IMR-90 (cell line): ENCODE measurements at regions not wholly inside any gene's neighbourhood (a gene's known extent, or its start where the extent isn't known, plus 50 kb on each side); places are given as distances from the start of the nearest gene placed in this dataset.

Experiments
- ATAC-seq: fragments of 200-7000 bp; cut with Tn5 transposase; 2 replicates; pipeline ENCODE4 v1.9.1; 2020; ENCODE audit warnings: low read depth, mild to moderate bottlenecking, moderate library complexity
- BruUV-seq: library from RNA; stranded (reverse); fragments of 400-500 nt; replicated peaks from 2 replicates; lab custom pipeline; 2021; lab: Mats Ljungman, UMichigan
- CTCF ChIA-PET: fragments of 300-600 bp; formaldehyde crosslinking; extraction: SDS; loops from one replicate; lab custom pipeline; 2021; ENCODE audit warnings: antibody characterized with exemption; lab: Yijun Ruan, JAX
- POLR2A ChIA-PET: fragments of 300-600 bp; sonication (Branson Sonifier 250); formaldehyde crosslinking; loops from one replicate; lab custom pipeline; 2022; ENCODE audit warnings: antibody characterized with exemption; ENCODE audit not compliant: unreplicated experiment; lab: Charles Lee
- DNase-seq: peaks from one replicate; pipeline ENCODE4 v3.0.0; 2013
- H2AFZ ChIP-seq: replicated peaks from 2 replicates; pipeline ENCODE3; 2013; ENCODE audit warnings: low read length, mild to moderate bottlenecking; ENCODE audit not compliant: poor library complexity
- H2AK5ac ChIP-seq: 2 replicates; pipeline ENCODE4 v1.6.1; 2013; ENCODE audit warnings: low read depth, low read length, inconsistent platforms
- H2AK9ac ChIP-seq: replicated peaks from 2 replicates; pipeline ENCODE3; 2013; ENCODE audit warnings: mild to moderate bottlenecking, low read depth, low read length, moderate library complexity; ENCODE audit not compliant: poor library complexity
- H2BK120ac ChIP-seq: 2 replicates; pipeline ENCODE4 v1.6.1; 2013; ENCODE audit warnings: low read depth, low read length, inconsistent platforms
- H2BK15ac ChIP-seq: 3 replicates; pipeline ENCODE4 v1.6.1; 2013; ENCODE audit warnings: low read depth, low read length, inconsistent platforms
- H2BK20ac ChIP-seq: 2 replicates; pipeline ENCODE4 v1.6.1; 2013; ENCODE audit warnings: low read depth, mild to moderate bottlenecking, inconsistent platforms, low read length, moderate library complexity
- H2BK5ac ChIP-seq: 2 replicates; pipeline ENCODE4 v1.6.1; 2013; ENCODE audit warnings: mild to moderate bottlenecking, low read depth, low read length, inconsistent platforms; ENCODE audit not compliant: poor library complexity, severe bottlenecking
- H3K14ac ChIP-seq: replicated peaks from 2 replicates; pipeline ENCODE4 v1.6.1; 2013; ENCODE audit warnings: low read depth, low read length, inconsistent platforms
- H3K18ac ChIP-seq: 2 replicates; pipeline ENCODE4 v1.6.1; 2013; ENCODE audit warnings: low read depth, low read length, control low read depth
- H3K23ac ChIP-seq: 2 replicates; pipeline ENCODE4 v1.6.1; 2013; ENCODE audit warnings: low read depth, low read length, inconsistent platforms
- H3K27ac ChIP-seq: 2 replicates; pipeline ENCODE4 v1.5.1; 2013; ENCODE audit warnings: mild to moderate bottlenecking, control low read depth, low read length; ENCODE audit not compliant: insufficient read depth
- H3K27me3 ChIP-seq: 2 replicates; pipeline ENCODE4 v1.6.1; 2013; ENCODE audit warnings: low read length; ENCODE audit not compliant: control insufficient read depth, insufficient read depth
- H3K36me3 ChIP-seq: 2 replicates; pipeline ENCODE4 v1.6.1; 2013; ENCODE audit warnings: low read length, mixed read lengths; ENCODE audit not compliant: control insufficient read depth, insufficient read depth
- H3K4ac ChIP-seq: 2 replicates; pipeline ENCODE4 v1.6.1; 2013; ENCODE audit warnings: low read depth, low read length, inconsistent platforms
- H3K4me1 ChIP-seq: 2 replicates; pipeline ENCODE4 v1.6.1; 2013; ENCODE audit warnings: low read length, mixed read lengths; ENCODE audit not compliant: control insufficient read depth, insufficient read depth
- H3K4me2 ChIP-seq: 2 replicates; pipeline ENCODE4 v1.6.1; 2013; ENCODE audit warnings: low read depth, mild to moderate bottlenecking, control low read depth, low read length, moderate library complexity
- H3K4me3 ChIP-seq: 2 replicates; pipeline ENCODE4 v1.5.1; 2013; ENCODE audit warnings: low read depth, mild to moderate bottlenecking, control low read depth, low read length, moderate library complexity; ENCODE audit not compliant: insufficient read depth
- H3K56ac ChIP-seq: 2 replicates; pipeline ENCODE4 v1.6.1; 2013; ENCODE audit warnings: low read length, inconsistent platforms; ENCODE audit not compliant: insufficient read depth; ENCODE audit errors: extremely low read depth
- H3K79me1 ChIP-seq, 2 experiments: 2 replicates each; pipeline ENCODE4 v1.6.1; 2013; ENCODE audit warnings: low read length in 2 of 2, inconsistent platforms in 1 of 2, low read depth in 1 of 2
- H3K9ac ChIP-seq: 2 replicates; pipeline ENCODE4 v1.6.1; 2013; ENCODE audit warnings: low read depth, low read length, control low read depth
- H3K9me1 ChIP-seq: 2 replicates; pipeline ENCODE4 v1.6.1; 2013; ENCODE audit warnings: low read length, inconsistent platforms; ENCODE audit not compliant: insufficient read depth
- H3K9me3 ChIP-seq: 2 replicates; pipeline ENCODE4 v1.6.1; 2013; ENCODE audit warnings: low read length; ENCODE audit not compliant: control insufficient read depth, insufficient read depth
- H4K20me1 ChIP-seq: 2 replicates; pipeline ENCODE4 v1.6.1; 2013; ENCODE audit warnings: low read length, inconsistent platforms; ENCODE audit not compliant: insufficient read depth
- H4K5ac ChIP-seq: 2 replicates; pipeline ENCODE4 v1.6.1; 2013; ENCODE audit warnings: mild to moderate bottlenecking, low read depth, low read length, control low read depth
- H4K8ac ChIP-seq, 2 experiments: 2 replicates each; pipeline ENCODE4 v1.6.1; 2013; ENCODE audit warnings: low read depth in 2 of 2, low read length in 2 of 2, control low read depth in 1 of 2, inconsistent platforms in 1 of 2
- H4K91ac ChIP-seq: 2 replicates; pipeline ENCODE4 v1.6.1; 2013; ENCODE audit warnings: low read depth, low read length, inconsistent platforms; ENCODE audit not compliant: insufficient read depth
- BHLHE40 ChIP-seq: fragments of 150-350 bp; IDR thresholded peaks from 2 replicates; pipeline ENCODE4 v1.6.1; 2016; ENCODE audit warnings: mild to moderate bottlenecking, low read depth, low read length
- FOS ChIP-seq: fragments of 150-350 bp; IDR thresholded peaks from 2 replicates; pipeline ENCODE4 v1.6.1; 2016; ENCODE audit warnings: low read depth, low read length
- MAFK ChIP-seq: IDR thresholded peaks from 2 replicates; pipeline ENCODE4 v1.6.1; 2012; ENCODE audit warnings: low read depth, low read length, improper control_type of control experiment
- MAZ ChIP-seq: IDR thresholded peaks from 2 replicates; pipeline ENCODE4 v1.6.1; 2012; ENCODE audit warnings: low read depth, mild to moderate bottlenecking, low read length, improper control_type of control experiment, moderate library complexity, borderline replicate concordance
- NFE2L2 ChIP-seq: fragments of 150-350 bp; IDR thresholded peaks from 2 replicates; pipeline ENCODE4 v1.6.1; 2016; ENCODE audit warnings: low read depth, mild to moderate bottlenecking, low read length
- POLR2A ChIP-seq: IDR thresholded peaks from 2 replicates; pipeline ENCODE4 v1.6.1; 2012; ENCODE audit warnings: mild to moderate bottlenecking, low read depth, low read length
- RCOR1 ChIP-seq: IDR thresholded peaks from 2 replicates; pipeline ENCODE4 v1.6.1; 2012; ENCODE audit warnings: mild to moderate bottlenecking, low read length, improper control_type of control experiment; ENCODE audit not compliant: insufficient replicate concordance
- RFX5 ChIP-seq: IDR thresholded peaks from 2 replicates; pipeline ENCODE4 v1.8.0; 2012; ENCODE audit warnings: low read depth, mild to moderate bottlenecking, low read length, moderate library complexity
- SMC3 ChIP-seq: fragments of 150-350 bp; IDR thresholded peaks from 2 replicates; pipeline ENCODE4 v1.6.1; 2016; ENCODE audit warnings: low read depth, mild to moderate bottlenecking, antibody characterized with exemption, low read length, moderate library complexity
- USF2 ChIP-seq: fragments of 150-350 bp; IDR thresholded peaks from 2 replicates; pipeline ENCODE4 v1.6.1; 2017; ENCODE audit warnings: mild to moderate bottlenecking, antibody characterized with exemption, low read length, low read depth
- WGBS, 2 experiments: methylation state at CpG; one replicate each; pipeline versions ENCODE4 v1.1.5 to v1.1.7; 2013; ENCODE audit warnings: missing lambda C conversion rate in 2 of 2; ENCODE audit not compliant: insufficient read length in 1 of 2; ENCODE audit errors: extremely low coverage in 2 of 2; 5-methylcytosine and 5-hydroxymethylcytosine counted together
- dilution Hi-C: fragments of 300-500 bp; cut with HindIII; formaldehyde crosslinking; loops from one replicate; pipeline ENCODE4 v1.14.3; 2018; ENCODE audit warnings: low sequenced_read_pairs; ENCODE audit not compliant: unreplicated experiment
- in situ Hi-C: fragments of 300-500 bp; cut with MboI; formaldehyde crosslinking; loops from 3 replicates; pipeline ENCODE4 v1.14.3; 2019; ENCODE audit warnings: low sequenced_read_pairs, inconsistent platforms, mixed read lengths
- intact Hi-C: fragments of 100-400 bp; cut with micrococcal nuclease; formaldehyde crosslinking; loops from 2 replicates; pipeline ENCODE4 v1.10.0; 2022
- TF ChIP-seq, protein P1 (sequence below): conservative IDR thresholded peaks from 2 replicates; pipeline ENCODE4 v1.5.1; 2012; ENCODE audit warnings: mild to moderate bottlenecking, low read depth, low read length, improper control_type of control experiment

- TF ChIP-seq MAFK (no peak), USF2 (no peak), POLR2A (no peak), SMC3 (no peak), RFX5 (no peak), RCOR1 (no peak), MAZ (no peak), BHLHE40 (no peak), FOS (no peak), NFE2L2 (no peak)
- TF ChIP-seq, protein P1, sequence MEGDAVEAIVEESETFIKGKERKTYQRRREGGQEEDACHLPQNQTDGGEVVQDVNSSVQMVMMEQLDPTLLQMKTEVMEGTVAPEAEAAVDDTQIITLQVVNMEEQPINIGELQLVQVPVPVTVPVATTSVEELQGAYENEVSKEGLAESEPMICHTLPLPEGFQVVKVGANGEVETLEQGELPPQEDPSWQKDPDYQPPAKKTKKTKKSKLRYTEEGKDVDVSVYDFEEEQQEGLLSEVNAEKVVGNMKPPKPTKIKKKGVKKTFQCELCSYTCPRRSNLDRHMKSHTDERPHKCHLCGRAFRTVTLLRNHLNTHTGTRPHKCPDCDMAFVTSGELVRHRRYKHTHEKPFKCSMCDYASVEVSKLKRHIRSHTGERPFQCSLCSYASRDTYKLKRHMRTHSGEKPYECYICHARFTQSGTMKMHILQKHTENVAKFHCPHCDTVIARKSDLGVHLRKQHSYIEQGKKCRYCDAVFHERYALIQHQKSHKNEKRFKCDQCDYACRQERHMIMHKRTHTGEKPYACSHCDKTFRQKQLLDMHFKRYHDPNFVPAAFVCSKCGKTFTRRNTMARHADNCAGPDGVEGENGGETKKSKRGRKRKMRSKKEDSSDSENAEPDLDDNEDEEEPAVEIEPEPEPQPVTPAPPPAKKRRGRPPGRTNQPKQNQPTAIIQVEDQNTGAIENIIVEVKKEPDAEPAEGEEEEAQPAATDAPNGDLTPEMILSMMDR: no peak
- intact Hi-C loops: no loop called here
Measured at GRCh38 chr2:228465408-228465807, 283.9 kb upstream of the SPHKAP start.

More at GRCh38 chr2:228465408-228465807, 283.9 kb upstream of the SPHKAP start:
- H3K18ac ChIP-seq: no peak overlapping the region
- no peak overlapping the region for H4K91ac ChIP-seq
- H3K9me1 ChIP-seq: no peaks in the 10 kb centered on the region
- no peak for ATAC-seq
- no peak overlapping the region for H2BK15ac ChIP-seq
- no peak overlapping the region for H3K56ac ChIP-seq
- no peaks in the 10 kb centered on the region for H4K20me1 ChIP-seq
- H2AK9ac ChIP-seq: no peak overlapping the region
- H3K4me2 ChIP-seq: no peak overlapping the region
- BruUV-seq: no TSS peak
- H3K4ac ChIP-seq: no peak overlapping the region
- no peak overlapping the region for H4K5ac ChIP-seq
- H2AFZ ChIP-seq: no peak overlapping the region
- no peak overlapping the region for H3K14ac ChIP-seq
- H3K27me3 ChIP-seq: no peaks in the 10 kb centered on the region
- ChIA-PET CTCF (no interaction called here), POLR2A (no interaction called here)
- in situ Hi-C loops: no loop called here
- H3K4me3 ChIP-seq: no peak overlapping the region
- no peak overlapping the region for H2BK120ac ChIP-seq
- DNase-seq: no peak
- no peak overlapping the region for H2AK5ac ChIP-seq
- H3K27ac ChIP-seq: no peak overlapping the region
- no peaks in the 10 kb centered on the region for H3K4me1 ChIP-seq
- H3K23ac ChIP-seq: no peak overlapping the region
- H3K9me3 ChIP-seq: peaks cover 8% of the 10 kb centered on the region
- H4K8ac ChIP-seq: no peak overlapping the region
- no peak overlapping the region for H3K9ac ChIP-seq
- no peaks in the 10 kb centered on the region for H3K79me1 ChIP-seq
- H2BK5ac ChIP-seq: no peak overlapping the region
- no CpG with 5 or more reads among the region's 4 CpGs for WGBS, 2 experiments
- no peak overlapping the region for H2BK20ac ChIP-seq
- H3K36me3 ChIP-seq: no peaks in the 10 kb centered on the region
- dilution Hi-C loops: no loop called here
